GM23338 (cell line): ENCODE measurements at regions not wholly inside any gene's neighbourhood (a gene's known extent, or its start where the extent isn't known, plus 50 kb on each side); places are given as distances from the start of the nearest gene placed in this dataset.

ENCODE experiments used
- ATAC-seq: fragments of 200-7000 bp; cut with Tn5 transposase; 3 replicates; pipeline ENCODE4 v1.9.1; 2020
- DNase-seq: peaks from one replicate; pipeline ENCODE4 v3.0.0-alpha.2; 2015; ENCODE audit warnings: low spot score
- H2AFZ ChIP-seq: fragments of 200-600 bp; sonication (generic); 2 replicates; pipeline ENCODE4 v1.8.0; 2016; ENCODE audit warnings: antibody characterized with exemption, mild to moderate bottlenecking, moderate library complexity
- H3F3A ChIP-seq: fragments of 200-600 bp; sonication (generic); replicated peaks from 2 replicates; pipeline ENCODE4 v1.8.0; 2017; ENCODE audit warnings: antibody characterized with exemption, mixed run types, low read depth
- H3K27ac ChIP-seq: fragments of 200-600 bp; sonication (generic); 2 replicates; pipeline ENCODE4 v1.6.1; 2016; ENCODE audit warnings: low read depth
- H3K27me3 ChIP-seq: fragments of 200-600 bp; sonication (generic); 2 replicates; pipeline ENCODE4 v1.8.0; 2016; ENCODE audit warnings: mild to moderate bottlenecking, mixed run types, moderate library complexity; ENCODE audit not compliant: insufficient read depth
- H3K36me3 ChIP-seq: fragments of 200-600 bp; sonication (generic); 2 replicates; pipeline ENCODE4 v1.8.0; 2016; ENCODE audit warnings: mild to moderate bottlenecking; ENCODE audit not compliant: insufficient read depth
- H3K4me1 ChIP-seq: fragments of 200-600 bp; sonication (generic); 2 replicates; pipeline ENCODE4 v1.8.0; 2016; ENCODE audit warnings: mild to moderate bottlenecking, moderate library complexity; ENCODE audit not compliant: insufficient read depth
- H3K4me2 ChIP-seq: fragments of 200-600 bp; sonication (generic); 2 replicates; pipeline ENCODE4 v1.7.1; 2017; ENCODE audit warnings: mixed run types
- H3K4me3 ChIP-seq: fragments of 200-600 bp; sonication (generic); 2 replicates; pipeline ENCODE4 v1.6.1; 2016; ENCODE audit warnings: mixed run types
- H3K79me2 ChIP-seq: fragments of 200-600 bp; sonication (generic); replicated peaks from 2 replicates; pipeline ENCODE4 v1.8.0; 2017; ENCODE audit warnings: mild to moderate bottlenecking; ENCODE audit not compliant: insufficient read depth
- H3K9me2 ChIP-seq: fragments of 200-600 bp; sonication (generic); 2 replicates; pipeline ENCODE4 v1.8.0; 2017; ENCODE audit not compliant: insufficient read depth
- H4K20me1 ChIP-seq: fragments of 200-600 bp; sonication (generic); replicated peaks from 2 replicates; pipeline ENCODE4 v1.8.0; 2017; ENCODE audit warnings: mild to moderate bottlenecking; ENCODE audit not compliant: insufficient read depth
- H3K27ac Mint-ChIP-seq: 2 replicates; pipeline ENCODE4 v1.8.0; 2020; ENCODE audit warnings: inconsistent platforms, mild to moderate bottlenecking, moderate library complexity, mixed read lengths
- H3K27me3 Mint-ChIP-seq: 3 replicates; pipeline ENCODE4 v1.8.0; 2022; ENCODE audit warnings: low read depth, mild to moderate bottlenecking, moderate library complexity, mixed read lengths, inconsistent platforms; ENCODE audit not compliant: insufficient read depth, poor library complexity
- H3K36me3 Mint-ChIP-seq: 3 replicates; pipeline ENCODE4 v1.8.0; 2021; ENCODE audit warnings: low read depth, mild to moderate bottlenecking, inconsistent platforms, moderate library complexity, mixed read lengths
- H3K4me1 Mint-ChIP-seq: 3 replicates; pipeline ENCODE4 v1.8.0; 2020; ENCODE audit warnings: mild to moderate bottlenecking, inconsistent platforms, mixed read lengths
- H3K4me3 Mint-ChIP-seq: 3 replicates; pipeline ENCODE4 v1.8.0; 2021; ENCODE audit warnings: moderate library complexity, mild to moderate bottlenecking, inconsistent platforms, mixed read lengths
- H3K9me3 Mint-ChIP-seq: 3 replicates; pipeline ENCODE4 v1.8.0; 2020; ENCODE audit warnings: moderate library complexity, mild to moderate bottlenecking, inconsistent platforms, mixed read lengths
- CREB1 ChIP-seq: fragments of 250-450 bp; sonication (Bioruptor Pico); IDR thresholded peaks from 2 replicates; pipeline ENCODE4 v1.5.0; 2020; ENCODE audit warnings: low read depth, mild to moderate bottlenecking, moderate library complexity
- EZH2 ChIP-seq: fragments of 200-600 bp; sonication (generic); IDR thresholded peaks from one replicate; pipeline ENCODE4 v1.8.0; 2017; ENCODE audit warnings: antibody characterized with exemption, mild to moderate bottlenecking, low read depth; ENCODE audit not compliant: unreplicated experiment
- EZH2phosphoT487 ChIP-seq: fragments of 200-600 bp; sonication (generic); IDR thresholded peaks from one replicate; pipeline ENCODE4 v1.8.1; 2018; ENCODE audit warnings: antibody characterized with exemption; ENCODE audit not compliant: unreplicated experiment
- JUNB ChIP-seq: IDR thresholded peaks from one replicate; pipeline ENCODE4 v1.6.1; 2016; ENCODE audit warnings: antibody characterized with exemption; ENCODE audit not compliant: unreplicated experiment
- NANOG ChIP-seq: IDR thresholded peaks from 2 replicates; pipeline ENCODE4 v1.6.1; 2016; ENCODE audit warnings: antibody characterized with exemption, borderline replicate concordance
- POLR2AphosphoS5 ChIP-seq: IDR thresholded peaks from 2 replicates; pipeline ENCODE4 v1.6.1; 2016; ENCODE audit warnings: antibody characterized with exemption, low read depth
- REST ChIP-seq: IDR thresholded peaks from one replicate; pipeline ENCODE4 v1.6.1; 2018; ENCODE audit warnings: antibody characterized with exemption; ENCODE audit not compliant: unreplicated experiment
- STAT1 ChIP-seq: IDR thresholded peaks from one replicate; pipeline ENCODE4 v1.6.1; 2016; ENCODE audit warnings: antibody characterized with exemption; ENCODE audit not compliant: unreplicated experiment
- ZNF114 ChIP-seq: fragments of 250-450 bp; sonication (Bioruptor Pico); IDR thresholded peaks from 2 replicates; pipeline ENCODE4 v1.5.0; 2020; ENCODE audit warnings: mild to moderate bottlenecking, moderate library complexity
- ZNF331 ChIP-seq: fragments of 250-450 bp; sonication (Bioruptor Pico); IDR thresholded peaks from 2 replicates; pipeline ENCODE4 v1.5.0; 2020; ENCODE audit warnings: low read depth, mild to moderate bottlenecking, moderate library complexity
- ZNF462 ChIP-seq: fragments of 250-450 bp; sonication (Bioruptor Pico); IDR thresholded peaks from 2 replicates; pipeline ENCODE4 v1.5.0; 2020; ENCODE audit warnings: mild to moderate bottlenecking, moderate library complexity
- TF ChIP-seq, protein P1 (sequence below), 2 experiments: fragments of 200-600 bp in 1 of 2; sonication (generic) in 1 of 2; conservative IDR thresholded peaks; 2 replicates each; pipeline versions ENCODE4 v1.5.1 to v1.6.1; 2016 to 2017; ENCODE audit warnings: antibody characterized with exemption in 2 of 2, low read depth in 2 of 2, mild to moderate bottlenecking in 2 of 2, moderate library complexity in 1 of 2
- TF ChIP-seq, protein P2 (sequence below): IDR thresholded peaks from 2 replicates; pipeline ENCODE4 v1.6.1; 2016; ENCODE audit warnings: antibody characterized with exemption

DNA sequence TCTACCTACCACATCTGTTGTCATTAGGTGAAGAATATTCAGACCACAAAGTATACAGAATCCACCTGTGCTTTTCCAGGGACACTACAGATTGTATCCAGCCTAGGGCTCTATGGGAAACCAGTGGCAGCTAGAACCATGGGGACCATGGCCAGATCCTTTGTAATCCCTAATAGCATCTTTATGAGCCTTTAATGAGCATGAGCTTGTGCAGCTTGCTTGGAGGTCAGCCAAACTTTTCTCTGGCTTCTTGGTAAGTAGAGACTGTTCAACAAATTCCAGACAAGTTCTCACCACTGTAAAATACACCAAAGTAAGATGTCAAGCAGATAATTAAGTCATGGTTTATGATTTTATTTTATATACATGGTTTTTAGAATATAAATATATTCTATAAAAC lies 301.6 kb upstream of the ADGRB3 start:
- no peak for TF ChIP-seq POLR2AphosphoS5
- no peak for TF ChIP-seq EZH2phosphoT487
- no peak for TF ChIP-seq CREB1 (CRISPR knock-in tag)
- no peak for TF ChIP-seq ZNF462 (CRISPR knock-in tag)
- TF ChIP-seq, protein P1, sequence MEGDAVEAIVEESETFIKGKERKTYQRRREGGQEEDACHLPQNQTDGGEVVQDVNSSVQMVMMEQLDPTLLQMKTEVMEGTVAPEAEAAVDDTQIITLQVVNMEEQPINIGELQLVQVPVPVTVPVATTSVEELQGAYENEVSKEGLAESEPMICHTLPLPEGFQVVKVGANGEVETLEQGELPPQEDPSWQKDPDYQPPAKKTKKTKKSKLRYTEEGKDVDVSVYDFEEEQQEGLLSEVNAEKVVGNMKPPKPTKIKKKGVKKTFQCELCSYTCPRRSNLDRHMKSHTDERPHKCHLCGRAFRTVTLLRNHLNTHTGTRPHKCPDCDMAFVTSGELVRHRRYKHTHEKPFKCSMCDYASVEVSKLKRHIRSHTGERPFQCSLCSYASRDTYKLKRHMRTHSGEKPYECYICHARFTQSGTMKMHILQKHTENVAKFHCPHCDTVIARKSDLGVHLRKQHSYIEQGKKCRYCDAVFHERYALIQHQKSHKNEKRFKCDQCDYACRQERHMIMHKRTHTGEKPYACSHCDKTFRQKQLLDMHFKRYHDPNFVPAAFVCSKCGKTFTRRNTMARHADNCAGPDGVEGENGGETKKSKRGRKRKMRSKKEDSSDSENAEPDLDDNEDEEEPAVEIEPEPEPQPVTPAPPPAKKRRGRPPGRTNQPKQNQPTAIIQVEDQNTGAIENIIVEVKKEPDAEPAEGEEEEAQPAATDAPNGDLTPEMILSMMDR (conservative IDR thresholded peaks at IDR 0.05; ENCODE audit: low read depth in 2 of 2), result no peak
- no peak for TF ChIP-seq REST
- no peak for TF ChIP-seq JUNB
- TF ChIP-seq ZNF114 (CRISPR knock-in tag), result no peak
- no peak for TF ChIP-seq STAT1
- no peak for TF ChIP-seq NANOG
- TF ChIP-seq, protein P2, sequence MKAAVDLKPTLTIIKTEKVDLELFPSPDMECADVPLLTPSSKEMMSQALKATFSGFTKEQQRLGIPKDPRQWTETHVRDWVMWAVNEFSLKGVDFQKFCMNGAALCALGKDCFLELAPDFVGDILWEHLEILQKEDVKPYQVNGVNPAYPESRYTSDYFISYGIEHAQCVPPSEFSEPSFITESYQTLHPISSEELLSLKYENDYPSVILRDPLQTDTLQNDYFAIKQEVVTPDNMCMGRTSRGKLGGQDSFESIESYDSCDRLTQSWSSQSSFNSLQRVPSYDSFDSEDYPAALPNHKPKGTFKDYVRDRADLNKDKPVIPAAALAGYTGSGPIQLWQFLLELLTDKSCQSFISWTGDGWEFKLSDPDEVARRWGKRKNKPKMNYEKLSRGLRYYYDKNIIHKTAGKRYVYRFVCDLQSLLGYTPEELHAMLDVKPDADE, result no peak
- TF ChIP-seq ZNF331 (CRISPR knock-in tag), result no peak
- no peak for TF ChIP-seq EZH2
- Mint-ChIP-seq H3K4me1 (no peaks in the 10 kb centered on the region), H3K36me3 (no peaks in the 10 kb centered on the region), H3K27me3 (peaks cover 1% of the 10 kb centered on the region), H3K4me3 (no peak overlapping the region), H3K27ac (no peak overlapping the region), H3K9me3 (no peaks in the 10 kb centered on the region)
- H3F3A ChIP-seq, result no peaks in the 10 kb centered on the region
- H3K4me1 ChIP-seq, result no peaks in the 10 kb centered on the region
- no peak overlapping the region for H3K27ac ChIP-seq
- H2AFZ ChIP-seq, result no peak overlapping the region
- H3K4me3 ChIP-seq, result no peak overlapping the region
- no peaks in the 10 kb centered on the region for H4K20me1 ChIP-seq
- H3K36me3 ChIP-seq, result no peaks in the 10 kb centered on the region
- H3K4me2 ChIP-seq, result no peak overlapping the region
- ATAC-seq (no peak), DNase-seq (no peak)
- no peaks in the 10 kb centered on the region for H3K27me3 ChIP-seq
- no peaks in the 10 kb centered on the region for H3K9me2 ChIP-seq
- H3K79me2 ChIP-seq, result no peaks in the 10 kb centered on the region
